ENCODE measurements at regions not wholly inside any gene's neighbourhood (a gene's known extent, or its start where the extent isn't known, plus 50 kb on each side); places are given as distances from the start of the nearest gene placed in this dataset.

GRCh38 chr1:194044892-194045291 lies 858.5 kb upstream of the B3GALT2 start:
- no peak overlapping the region for H3K4me2 ChIP-seq (ENCODE audit: low read length)
- H3K79me2 ChIP-seq (ENCODE audit: insufficient read depth, low read depth, low read length) = no peaks in the 10 kb centered on the region
- CTCF ChIA-PET (ENCODE audit: unreplicated experiment) = no interaction called here
- H2AFZ ChIP-seq (ENCODE audit: low read length) = 0 out of 2 replicates have a peak overlapping the region, but pooled peaks have one; percentile 42
- H3K9me3 ChIP-seq (ENCODE audit: low read length) = no peaks in the 10 kb centered on the region
- intact Hi-C loops (cut with micrococcal nuclease; ENCODE audit: unreplicated experiment) = no loop called here
- H3K27ac ChIP-seq (ENCODE audit: low read depth, low read length, poor library complexity, severe bottlenecking) = no peak overlapping the region
- TF ChIP-seq EZH2phosphoT487 (IDR thresholded peaks at IDR 0.05; ENCODE audit: borderline replicate concordance, low read depth, low read length) (no peak), CTCF (conservative IDR thresholded peaks at IDR 0.05; ENCODE audit: low read length) (peak; percentile 25; the same call in 1 of the 2 replicates)
- no TSS peak for BruUV-seq (replicated peaks)
- POLR2A ChIA-PET = interaction anchor here (0.7 kb wide), 1 partner anchor 476 kb away, joined by 3 read pairs; no protein-coding TSS in a partner anchor
- peaks cover 6% of the 10 kb centered on the region for H3K4me1 ChIP-seq (ENCODE audit: insufficient read depth, low read length, poor library complexity, severe bottlenecking)
- H3K36me3 ChIP-seq (ENCODE audit: insufficient read depth, low read length) = no peaks in the 10 kb centered on the region
- no peaks in the 10 kb centered on the region for H4K20me1 ChIP-seq (ENCODE audit: insufficient read depth, low read length)
- H3K4me3 ChIP-seq (ENCODE audit: low read depth, low read length, poor library complexity, severe bottlenecking) = no peak overlapping the region
- no peaks in the 10 kb centered on the region for H3K9me2 ChIP-seq (ENCODE audit: insufficient read depth, low read length)
- no peak for DNase-seq (ENCODE audit: low spot score)

- H3K79me2 ChIP-seq (ENCODE audit: insufficient read depth, low read depth, low read length) = no peaks in the 10 kb centered on the region
- H3K4me2 ChIP-seq (ENCODE audit: low read length) = peak overlapping the region; percentile 13; the same call in 1 of the 2 replicates
- no peaks in the 10 kb centered on the region for H3K36me3 ChIP-seq (ENCODE audit: insufficient read depth, low read length)
- H3K9me3 ChIP-seq (ENCODE audit: low read length) = no peaks in the 10 kb centered on the region
- POLR2A ChIA-PET = interaction anchor here (0.6 to 0.8 kb wide), 2 partner anchors 895 to 1916 kb away, joined by 3 read pairs; no protein-coding TSS in a partner anchor
- BruUV-seq (replicated peaks) = no TSS peak
- H4K20me1 ChIP-seq (ENCODE audit: insufficient read depth, low read length) = no peaks in the 10 kb centered on the region
- H3K4me3 ChIP-seq (ENCODE audit: low read depth, low read length, poor library complexity, severe bottlenecking) = no peak overlapping the region
- H3K9me2 ChIP-seq (ENCODE audit: insufficient read depth, low read length) = no peaks in the 10 kb centered on the region
- H3K4me1 ChIP-seq (ENCODE audit: insufficient read depth, low read length, poor library complexity, severe bottlenecking) = peaks cover 6% of the 10 kb centered on the region
- no peak overlapping the region for H3K27ac ChIP-seq (ENCODE audit: low read depth, low read length, poor library complexity, severe bottlenecking)
- CTCF ChIA-PET (ENCODE audit: unreplicated experiment) = no interaction called here
- no peak; the same call in 1 of the 2 replicates for TF ChIP-seq CTCF (conservative IDR thresholded peaks at IDR 0.05; ENCODE audit: low read length)
- no peak for DNase-seq (ENCODE audit: low spot score)
- intact Hi-C loops (cut with micrococcal nuclease; ENCODE audit: unreplicated experiment) = no loop called here
- peak overlapping the region; percentile 42; the same call in 1 of the 2 replicates for H2AFZ ChIP-seq (ENCODE audit: low read length)
These were observed 857.8 kb upstream of the B3GALT2 start for GRCh38 chr1:194043984-194044755.

GRCh38 chr1:194042736-194043135 lies 856.3 kb upstream of the B3GALT2 start:
- no peak for DNase-seq (ENCODE audit: low spot score)
- Histone ChIP-seq H3K4me1 (ENCODE audit: insufficient read depth, low read length, poor library complexity, severe bottlenecking) (peaks cover 6% of the 10 kb centered on the region), H3K4me3 (ENCODE audit: low read depth, low read length, poor library complexity, severe bottlenecking) (no peak overlapping the region), H3K9me3 (ENCODE audit: low read length) (no peaks in the 10 kb centered on the region), H3K9me2 (ENCODE audit: insufficient read depth, low read length) (no peaks in the 10 kb centered on the region), H3K27ac (ENCODE audit: low read depth, low read length, poor library complexity, severe bottlenecking) (no peak overlapping the region), H3K4me2 (ENCODE audit: low read length) (no peak overlapping the region), H3K36me3 (ENCODE audit: insufficient read depth, low read length) (no peaks in the 10 kb centered on the region), H3K79me2 (ENCODE audit: insufficient read depth, low read depth, low read length) (no peaks in the 10 kb centered on the region), H2AFZ (ENCODE audit: low read length) (no peak overlapping the region), H4K20me1 (ENCODE audit: insufficient read depth, low read length) (no peaks in the 10 kb centered on the region)
- CTCF ChIA-PET (ENCODE audit: unreplicated experiment) = no interaction called here
- intact Hi-C loops (cut with micrococcal nuclease; ENCODE audit: unreplicated experiment) = no loop called here
- BruUV-seq (replicated peaks) = no TSS peak
- POLR2A ChIA-PET = interaction anchor here (0.6 to 2.1 kb wide), 2 partner anchors 11 to 16 kb away, joined by 4 to 5 read pairs; no protein-coding TSS in a partner anchor
- TF ChIP-seq EZH2phosphoT487 (IDR thresholded peaks at IDR 0.05; ENCODE audit: borderline replicate concordance, low read depth, low read length) (no peak), CTCF (conservative IDR thresholded peaks at IDR 0.05; ENCODE audit: low read length) (no peak)
